SU-DHL-6 (cell line): ENCODE measurements at regions not wholly inside any gene's neighbourhood (a gene's known extent, or its start where the extent isn't known, plus 50 kb on each side); places are given as distances from the start of the nearest gene placed in this dataset.

Source experiments
- H2AFZ ChIP-seq: fragments of 200-600 bp; sonication (generic); 2 replicates; pipeline ENCODE4 v1.6.1; 2014; ENCODE audit warnings: low read depth, mild to moderate bottlenecking, moderate library complexity, mixed read lengths, antibody characterized with exemption, low read length; ENCODE audit not compliant: severe bottlenecking
- H3F3A ChIP-seq: fragments of 200-600 bp; shearing (Covaris generic); 2 replicates; pipeline ENCODE4 v1.6.0; 2016; ENCODE audit warnings: antibody characterized with exemption, mild to moderate bottlenecking; ENCODE audit not compliant: insufficient read depth
- H3K27ac ChIP-seq: fragments of 200-600 bp; sonication (generic); 2 replicates; pipeline ENCODE4 v1.5.1; 2016; ENCODE audit warnings: low read depth, mild to moderate bottlenecking, low read length, moderate library complexity, mixed read lengths
- H3K27me3 ChIP-seq: fragments of 200-600 bp; sonication (generic), shearing (Covaris generic); 2 replicates; pipeline ENCODE4 v1.6.0; 2014; ENCODE audit warnings: mild to moderate bottlenecking, low read length
- H3K36me3 ChIP-seq: fragments of 200-600 bp; sonication (generic); 2 replicates; pipeline ENCODE4 v1.6.1; 2014; ENCODE audit warnings: mild to moderate bottlenecking, low read length, mixed read lengths
- H3K4me2 ChIP-seq: fragments of 300-600, 200-600 bp; shearing (Covaris generic), sonication (generic); 2 replicates; pipeline ENCODE4 v1.6.0; 2014; ENCODE audit warnings: low read length, low read depth, mild to moderate bottlenecking; ENCODE audit not compliant: poor library complexity, severe bottlenecking
- H3K4me3 ChIP-seq: fragments of 200-600 bp; sonication (generic); 2 replicates; pipeline ENCODE4 v1.5.1; 2014; ENCODE audit warnings: antibody characterized with exemption, low read length, mild to moderate bottlenecking, mixed read lengths; ENCODE audit not compliant: insufficient read depth, poor library complexity, severe bottlenecking
- H3K79me2 ChIP-seq: fragments of 200-600 bp; sonication (generic); 2 replicates; pipeline ENCODE4 v1.6.1; 2014; ENCODE audit warnings: mild to moderate bottlenecking, low read length, moderate library complexity; ENCODE audit not compliant: insufficient read depth
- H3K9ac ChIP-seq: fragments of 200-600 bp; sonication (generic); 2 replicates; pipeline ENCODE4 v1.7.0; 2014; ENCODE audit warnings: mild to moderate bottlenecking, low read length
- H3K9me2 ChIP-seq: fragments of 200-600 bp; sonication (generic); replicated peaks from 2 replicates; pipeline ENCODE4 v1.6.1; 2014; ENCODE audit warnings: low read length; ENCODE audit not compliant: insufficient read depth
- H3K9me3 ChIP-seq: fragments of 200-600 bp; sonication (generic); 2 replicates; pipeline ENCODE4 v1.6.1; 2014; ENCODE audit warnings: low read length, mixed read lengths; ENCODE audit not compliant: insufficient read depth
- H4K20me1 ChIP-seq: fragments of 200-600 bp; sonication (generic); 2 replicates; pipeline ENCODE4 v1.6.1; 2014; ENCODE audit warnings: low read depth, mild to moderate bottlenecking, antibody characterized with exemption, low read length, moderate library complexity, mixed read lengths
- EZH2phosphoT487 ChIP-seq: fragments of 200-600 bp; sonication (generic), shearing (Covaris generic); conservative IDR thresholded peaks from 2 replicates; pipeline ENCODE4 v1.6.1; 2018; ENCODE audit warnings: mild to moderate bottlenecking, antibody characterized with exemption, low read length, moderate library complexity, mixed read lengths
- TF ChIP-seq, protein P1 (sequence below): fragments of 200-600 bp; sonication (generic); IDR thresholded peaks from one replicate; pipeline ENCODE4 v1.5.1; 2017; ENCODE audit warnings: antibody characterized with exemption, mild to moderate bottlenecking, low read length, moderate library complexity; ENCODE audit not compliant: insufficient read depth, poor library complexity, severe bottlenecking

DNA sequence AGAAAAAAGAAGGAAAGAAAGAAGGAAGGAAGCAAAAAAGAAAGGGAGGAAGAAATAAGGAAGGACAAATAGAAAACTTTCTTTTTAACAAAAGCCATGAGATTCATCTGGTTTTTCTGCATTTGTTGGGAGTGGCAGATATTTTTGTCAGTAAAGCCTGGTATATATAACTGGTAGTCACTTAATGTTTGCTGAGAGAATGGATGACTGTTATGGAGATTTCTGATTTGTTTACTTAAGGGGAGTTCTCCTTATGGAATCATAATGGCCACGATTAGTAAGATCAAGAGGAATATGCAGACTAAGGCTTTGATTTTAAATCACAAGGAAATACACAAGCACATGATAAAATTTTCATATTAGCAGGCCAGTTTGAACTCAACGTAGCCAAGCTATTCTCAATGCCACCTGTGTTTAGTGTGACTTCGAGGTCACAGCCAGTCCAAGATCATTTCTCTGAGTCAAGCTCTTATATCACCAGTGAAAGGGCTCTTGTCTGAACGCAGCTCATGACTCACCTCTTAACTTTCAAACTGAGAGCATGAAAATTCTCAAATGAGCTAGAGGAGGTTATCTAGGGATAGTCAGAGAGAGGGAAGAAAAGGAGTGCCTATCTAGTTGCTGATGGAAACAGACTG is 445.1 kb upstream of the ZMIZ1 start:
- TF ChIP-seq, protein P1, sequence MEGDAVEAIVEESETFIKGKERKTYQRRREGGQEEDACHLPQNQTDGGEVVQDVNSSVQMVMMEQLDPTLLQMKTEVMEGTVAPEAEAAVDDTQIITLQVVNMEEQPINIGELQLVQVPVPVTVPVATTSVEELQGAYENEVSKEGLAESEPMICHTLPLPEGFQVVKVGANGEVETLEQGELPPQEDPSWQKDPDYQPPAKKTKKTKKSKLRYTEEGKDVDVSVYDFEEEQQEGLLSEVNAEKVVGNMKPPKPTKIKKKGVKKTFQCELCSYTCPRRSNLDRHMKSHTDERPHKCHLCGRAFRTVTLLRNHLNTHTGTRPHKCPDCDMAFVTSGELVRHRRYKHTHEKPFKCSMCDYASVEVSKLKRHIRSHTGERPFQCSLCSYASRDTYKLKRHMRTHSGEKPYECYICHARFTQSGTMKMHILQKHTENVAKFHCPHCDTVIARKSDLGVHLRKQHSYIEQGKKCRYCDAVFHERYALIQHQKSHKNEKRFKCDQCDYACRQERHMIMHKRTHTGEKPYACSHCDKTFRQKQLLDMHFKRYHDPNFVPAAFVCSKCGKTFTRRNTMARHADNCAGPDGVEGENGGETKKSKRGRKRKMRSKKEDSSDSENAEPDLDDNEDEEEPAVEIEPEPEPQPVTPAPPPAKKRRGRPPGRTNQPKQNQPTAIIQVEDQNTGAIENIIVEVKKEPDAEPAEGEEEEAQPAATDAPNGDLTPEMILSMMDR, result no peak
- no peak for TF ChIP-seq EZH2phosphoT487
- Histone ChIP-seq H3K4me2 (no peak overlapping the region), H3K27me3 (no peaks in the 10 kb centered on the region), H3K9ac (no peak overlapping the region), H2AFZ (no peak overlapping the region), H3K79me2 (no peaks in the 10 kb centered on the region), H3K9me2 (no peaks in the 10 kb centered on the region), H3K36me3 (no peaks in the 10 kb centered on the region), H4K20me1 (no peaks in the 10 kb centered on the region), H3K4me3 (no peak overlapping the region), H3K27ac (no peak overlapping the region), H3F3A (no peaks in the 10 kb centered on the region), H3K9me3 (no peaks in the 10 kb centered on the region)

- TF ChIP-seq, protein P1, result no peak
- no peak for TF ChIP-seq EZH2phosphoT487
- Histone ChIP-seq H3K4me2 (no peak overlapping the region), H3K27ac (no peak overlapping the region)
These were observed 444.0 kb upstream of the ZMIZ1 start for GRCh38 chr10:78624791-78625190.

DNA sequence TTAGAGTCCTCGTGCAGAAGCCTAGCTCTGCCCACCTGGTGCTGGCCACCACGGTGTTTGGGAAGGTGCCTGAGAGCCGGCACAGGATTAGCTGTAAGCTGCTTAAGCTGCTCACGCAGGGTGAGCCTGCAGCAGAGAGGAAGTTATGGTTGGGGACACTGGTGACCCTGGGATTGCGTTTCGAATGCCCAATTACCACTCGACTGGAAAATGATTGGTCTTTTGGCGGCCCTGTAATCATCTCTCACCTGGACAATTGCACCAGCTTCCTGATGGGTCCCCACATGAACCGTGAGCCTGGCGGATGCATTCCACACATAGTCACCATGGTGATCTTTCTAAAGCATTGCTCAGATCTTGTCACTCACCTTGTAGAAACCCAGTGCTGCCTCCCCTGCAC is 442.3 kb upstream of the ZMIZ1 start:
- Histone ChIP-seq H4K20me1 (no peaks in the 10 kb centered on the region), H3K4me3 (no peak overlapping the region), H3K27me3 (no peaks in the 10 kb centered on the region), H3K9me2 (no peaks in the 10 kb centered on the region), H2AFZ (no peak overlapping the region), H3K9me3 (no peaks in the 10 kb centered on the region), H3F3A (no peaks in the 10 kb centered on the region), H3K9ac (no peak overlapping the region), H3K79me2 (no peaks in the 10 kb centered on the region), H3K36me3 (no peaks in the 10 kb centered on the region), H3K27ac (no peak overlapping the region), H3K4me2 (no peak overlapping the region)
- TF ChIP-seq, protein P1, result no peak
- no peak for TF ChIP-seq EZH2phosphoT487

More at GRCh38 chr10:78624791-78625190, 444.0 kb upstream of the ZMIZ1 start:
- H3K36me3 ChIP-seq, result no peaks in the 10 kb centered on the region
- H3K9ac ChIP-seq, result no peak overlapping the region
- H3K4me3 ChIP-seq, result no peak overlapping the region
- no peaks in the 10 kb centered on the region for H3K9me2 ChIP-seq
- H3K9me3 ChIP-seq, result no peaks in the 10 kb centered on the region
- H3K79me2 ChIP-seq, result no peaks in the 10 kb centered on the region
- no peaks in the 10 kb centered on the region for H3K27me3 ChIP-seq
- H3F3A ChIP-seq, result no peaks in the 10 kb centered on the region
- H4K20me1 ChIP-seq, result no peaks in the 10 kb centered on the region
- no peak overlapping the region for H2AFZ ChIP-seq
